ENCODE measurements at regions not wholly inside any gene's neighbourhood (a gene's known extent, or its start where the extent isn't known, plus 50 kb on each side); places are given as distances from the start of the nearest gene placed in this dataset.

DNA sequence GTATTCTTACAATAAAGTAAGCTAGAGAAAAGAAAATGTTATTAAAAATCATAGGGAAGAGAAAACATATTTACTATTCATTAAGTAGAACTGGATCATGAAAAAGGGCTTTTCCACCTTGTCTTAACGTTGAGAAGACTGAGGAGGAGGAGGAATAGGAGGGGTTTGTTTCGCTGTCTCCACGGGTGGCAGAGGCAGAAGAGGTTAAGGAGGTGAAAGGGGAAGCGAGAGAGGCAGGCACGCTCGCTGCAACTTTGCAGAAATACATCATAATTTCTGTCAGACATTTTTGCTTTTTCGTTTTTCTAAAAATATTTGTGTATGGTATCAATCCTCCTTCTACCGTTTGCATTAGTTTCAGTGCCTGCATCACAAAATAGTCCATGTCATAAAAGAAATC, 2375.1 kb upstream of the AGA start:
- H2AFZ ChIP-seq (replicated peaks; ENCODE audit: low read length, poor library complexity) = no peak overlapping the region
- H2BK15ac ChIP-seq (ENCODE audit: low read depth, low read length) = no peak overlapping the region
- ChIA-PET POLR2A (ENCODE audit: unreplicated experiment) (no interaction called here), CTCF (no interaction called here)
- dilution Hi-C loops (cut with HindIII; ENCODE audit: low sequenced_read_pairs, unreplicated experiment) (no loop called here), intact Hi-C loops (cut with micrococcal nuclease) (no loop called here), in situ Hi-C loops (cut with MboI; ENCODE audit: low sequenced_read_pairs) (no loop called here)
- no peak overlapping the region for H2BK120ac ChIP-seq (ENCODE audit: low read depth, low read length)
- no peak overlapping the region for H3K56ac ChIP-seq (ENCODE audit: extremely low read depth, insufficient read depth, low read length)
- no peak for TF ChIP-seq MAZ (IDR thresholded peaks at IDR 0.05; ENCODE audit: borderline replicate concordance, low read depth, low read length)
- no peak for TF ChIP-seq RCOR1 (IDR thresholded peaks at IDR 0.05; ENCODE audit: insufficient replicate concordance, low read length)
- no peak for TF ChIP-seq MAFK (IDR thresholded peaks at IDR 0.05; ENCODE audit: low read depth, low read length)
- TF ChIP-seq, protein P1, sequence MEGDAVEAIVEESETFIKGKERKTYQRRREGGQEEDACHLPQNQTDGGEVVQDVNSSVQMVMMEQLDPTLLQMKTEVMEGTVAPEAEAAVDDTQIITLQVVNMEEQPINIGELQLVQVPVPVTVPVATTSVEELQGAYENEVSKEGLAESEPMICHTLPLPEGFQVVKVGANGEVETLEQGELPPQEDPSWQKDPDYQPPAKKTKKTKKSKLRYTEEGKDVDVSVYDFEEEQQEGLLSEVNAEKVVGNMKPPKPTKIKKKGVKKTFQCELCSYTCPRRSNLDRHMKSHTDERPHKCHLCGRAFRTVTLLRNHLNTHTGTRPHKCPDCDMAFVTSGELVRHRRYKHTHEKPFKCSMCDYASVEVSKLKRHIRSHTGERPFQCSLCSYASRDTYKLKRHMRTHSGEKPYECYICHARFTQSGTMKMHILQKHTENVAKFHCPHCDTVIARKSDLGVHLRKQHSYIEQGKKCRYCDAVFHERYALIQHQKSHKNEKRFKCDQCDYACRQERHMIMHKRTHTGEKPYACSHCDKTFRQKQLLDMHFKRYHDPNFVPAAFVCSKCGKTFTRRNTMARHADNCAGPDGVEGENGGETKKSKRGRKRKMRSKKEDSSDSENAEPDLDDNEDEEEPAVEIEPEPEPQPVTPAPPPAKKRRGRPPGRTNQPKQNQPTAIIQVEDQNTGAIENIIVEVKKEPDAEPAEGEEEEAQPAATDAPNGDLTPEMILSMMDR (conservative IDR thresholded peaks at IDR 0.05; ENCODE audit: low read depth, low read length) = no peak
- no peak for TF ChIP-seq CEBPB (IDR thresholded peaks at IDR 0.05; ENCODE audit: low read depth, low read length)
- no peaks in the 10 kb centered on the region for H3K9me3 ChIP-seq (ENCODE audit: control insufficient read depth, insufficient read depth, low read length)
- no peaks in the 10 kb centered on the region for H3K9me1 ChIP-seq (ENCODE audit: insufficient read depth, low read length)
- no peak overlapping the region for H2AK5ac ChIP-seq (ENCODE audit: low read depth, low read length)
- H3K14ac ChIP-seq (replicated peaks; ENCODE audit: low read depth, low read length) = no peak overlapping the region
- H2BK5ac ChIP-seq (ENCODE audit: low read depth, low read length, poor library complexity, severe bottlenecking) = no peak overlapping the region
- H4K91ac ChIP-seq (ENCODE audit: insufficient read depth, low read depth, low read length) = no peak overlapping the region
- no TSS peak for BruUV-seq (replicated peaks)
- H3K4me3 ChIP-seq (ENCODE audit: insufficient read depth, low read depth, low read length) = no peak overlapping the region
- H3K18ac ChIP-seq (ENCODE audit: low read depth, low read length) = no peak overlapping the region
- H4K8ac ChIP-seq (ENCODE audit: low read depth in 2 of 2, low read length in 2 of 2) = no peak overlapping the region
- ATAC-seq (ENCODE audit: low read depth) = no peak
- H3K27ac ChIP-seq (ENCODE audit: insufficient read depth, low read length) = no peak overlapping the region
- whole genome bisulfite sequencing, 2 experiments (ENCODE audit: extremely low coverage in 2 of 2, insufficient read length in 1 of 2) = no CpG with 5 or more reads among the region's 8 CpGs
- H3K36me3 ChIP-seq (ENCODE audit: control insufficient read depth, insufficient read depth, low read length) = no peaks in the 10 kb centered on the region
- no peak for DNase-seq
- no peak overlapping the region for H4K5ac ChIP-seq (ENCODE audit: low read depth, low read length)
- H3K4me1 ChIP-seq (ENCODE audit: control insufficient read depth, insufficient read depth, low read length) = no peaks in the 10 kb centered on the region
- no peak overlapping the region for H2BK20ac ChIP-seq (ENCODE audit: low read depth, low read length)
- H3K9ac ChIP-seq (ENCODE audit: low read depth, low read length) = no peak overlapping the region
- no peak overlapping the region for H3K4ac ChIP-seq (ENCODE audit: low read depth, low read length)
- no peaks in the 10 kb centered on the region for H3K27me3 ChIP-seq (ENCODE audit: control insufficient read depth, insufficient read depth, low read length)
- H3K79me1 ChIP-seq (ENCODE audit: low read depth in 1 of 2, low read length in 2 of 2) = no peaks in the 10 kb centered on the region
- no peak overlapping the region for H3K4me2 ChIP-seq (ENCODE audit: low read depth, low read length)
- no peaks in the 10 kb centered on the region for H4K20me1 ChIP-seq (ENCODE audit: insufficient read depth, low read length)
- H3K23ac ChIP-seq (ENCODE audit: low read depth, low read length) = no peak overlapping the region
- no peak overlapping the region for H2AK9ac ChIP-seq (replicated peaks; ENCODE audit: low read depth, low read length, poor library complexity)

Data from IMR-90 (cell line).